ENCODE measurements at regions not wholly inside any gene's neighbourhood (a gene's known extent, or its start where the extent isn't known, plus 50 kb on each side); places are given as distances from the start of the nearest gene placed in this dataset.

GRCh38 chr6:80403365-80403764, 296.9 kb downstream of the BCKDHB start:
- no peak overlapping the region for H3K4me3 ChIP-seq (ENCODE audit: low read depth, low read length)
- no peak for TF ChIP-seq CTCF (IDR thresholded peaks at IDR 0.05; ENCODE audit: control insufficient read depth, extremely low read depth, insufficient read depth)
- no peak for DNase-seq (ENCODE audit: low read depth)

- no peak overlapping the region for H3K4me3 ChIP-seq (ENCODE audit: low read depth, low read length)
- DNase-seq (ENCODE audit: low read depth) = no peak
- no peak for TF ChIP-seq CTCF (IDR thresholded peaks at IDR 0.05; ENCODE audit: control insufficient read depth, extremely low read depth, insufficient read depth)
These were observed 295.8 kb downstream of the BCKDHB start for GRCh38 chr6:80402266-80402665.

All from LNCaP clone FGC (cell line).